ENCODE measurements at regions not wholly inside any gene's neighbourhood (a gene's known extent, or its start where the extent isn't known, plus 50 kb on each side); places are given as distances from the start of the nearest gene placed in this dataset.

DNA sequence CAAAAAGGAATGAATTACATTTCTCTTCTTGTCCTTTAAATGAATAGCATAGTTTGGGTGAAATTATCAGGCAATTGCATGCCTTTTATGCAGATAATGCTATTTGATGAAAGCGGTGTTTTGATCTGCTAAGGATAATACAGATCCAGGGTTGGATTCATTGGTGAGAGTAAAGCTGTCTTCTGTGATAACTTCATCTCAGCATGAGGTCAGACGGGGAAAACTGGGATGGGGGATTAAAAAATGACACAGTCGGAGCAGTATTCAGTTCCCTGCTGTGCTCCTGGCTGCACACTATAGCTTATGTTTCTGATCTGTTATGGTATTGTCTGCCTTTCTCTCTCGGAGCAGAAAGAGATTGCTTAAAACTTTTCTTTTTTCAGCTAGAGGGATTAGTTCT lies 105.9 kb upstream of the TENM3 start:
- ATAC-seq = no peak
- no peak for FAIRE-seq
- H3K79me2 ChIP-seq (ENCODE audit: control insufficient read depth, insufficient read depth, low read length) = no peaks in the 10 kb centered on the region
- SMC1A ChIA-PET (ENCODE audit: uncharacterized antibody, unreplicated experiment) = no interaction called here
- BruUV-seq (replicated peaks) = no TSS peak
- no peak overlapping the region for H3K4me3 ChIP-seq
- DNase-seq (ENCODE audit: low read depth, low spot score) = no peak
- no peak overlapping the region for H3K9ac ChIP-seq (ENCODE audit: control insufficient read depth, insufficient read depth, low read length)
- TF ChIP-seq IRF4 (IDR thresholded peaks at IDR 0.05; ENCODE audit: low read depth, low read length) (no peak), TARDBP (IDR thresholded peaks at IDR 0.05; ENCODE audit: borderline replicate concordance) (no peak), MTA3 (IDR thresholded peaks at IDR 0.05; ENCODE audit: borderline replicate concordance, low read length) (no peak), YBX1 (IDR thresholded peaks at IDR 0.05) (no peak)
- in situ Hi-C loops (cut with MboI) = no loop called here
- RAD21 ChIA-PET (ENCODE audit: unreplicated experiment) = no interaction called here
- intact Hi-C loops (cut with micrococcal nuclease; ENCODE audit: unreplicated experiment) = no loop called here
- no peak overlapping the region for H3K4me2 ChIP-seq (ENCODE audit: control insufficient read depth, insufficient read depth)
- no peak overlapping the region for H2AFZ ChIP-seq (ENCODE audit: control insufficient read depth, low read depth, low read length)
- H3K4me1 ChIP-seq (ENCODE audit: control insufficient read depth, insufficient read depth, low read length) = no peaks in the 10 kb centered on the region
- no peak overlapping the region for H3K27ac ChIP-seq (ENCODE audit: control insufficient read depth, insufficient read depth)
- H3K36me3 ChIP-seq (ENCODE audit: control insufficient read depth in 2 of 2, insufficient read depth in 2 of 2, low read length in 1 of 2) = no peaks in the 10 kb centered on the region
- H3K9me3 ChIP-seq (replicated peaks; ENCODE audit: control insufficient read depth, insufficient read depth, low read length) = no peaks in the 10 kb centered on the region
- POLR2A ChIA-PET = no interaction called here
- no peaks in the 10 kb centered on the region for H4K20me1 ChIP-seq (ENCODE audit: control insufficient read depth, insufficient read depth)
- 34% methylated on average over 4 of the region's 4 CpGs for WGBS (ENCODE audit: insufficient coverage, insufficient replicate concordance, low lambda C conversion rate, missing lambda C conversion rate)
- peaks cover 5 to 18% of the 10 kb centered on the region in 2 experiments; a peak in 2 of 4 replicates for H3K27me3 ChIP-seq (replicated peaks in 1 of 2; ENCODE audit: control insufficient read depth in 2 of 2, insufficient read depth in 2 of 2, low read length in 1 of 2)
- CTCF ChIA-PET = no interaction called here

DNA sequence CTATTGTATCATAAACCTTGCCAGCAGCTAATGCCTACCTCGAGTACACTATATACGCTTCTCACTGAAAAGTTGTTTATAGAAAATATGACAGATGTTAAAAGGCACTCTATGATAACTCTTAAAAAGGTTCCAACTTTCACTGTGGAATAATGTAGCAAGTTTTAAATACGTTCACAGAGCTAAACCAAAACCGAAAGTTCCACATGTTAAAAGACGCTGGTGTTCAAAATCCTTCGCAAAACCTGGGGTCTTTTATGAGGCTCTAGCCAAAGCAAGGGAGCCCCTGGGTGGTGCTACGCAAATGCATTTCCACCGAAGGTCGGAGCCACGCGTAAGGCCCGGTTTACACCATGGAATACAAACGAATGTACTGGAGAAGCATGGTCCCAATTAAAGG lies 103.7 kb upstream of the TENM3 start:
- WGBS (ENCODE audit: insufficient coverage, insufficient replicate concordance, low lambda C conversion rate, missing lambda C conversion rate) = 21% methylated on average over 13 of the region's 13 CpGs
- no TSS peak for BruUV-seq (replicated peaks)
- H4K20me1 ChIP-seq (ENCODE audit: control insufficient read depth, insufficient read depth) = no peaks in the 10 kb centered on the region
- in situ Hi-C loops (cut with MboI) = no loop called here
- CTCF ChIA-PET = interaction anchor here (0.6 kb wide), 1 partner anchor 308 kb away, joined by 5 read pairs; no protein-coding TSS in a partner anchor
- intact Hi-C loops (cut with micrococcal nuclease; ENCODE audit: unreplicated experiment) = no loop called here
- no peak overlapping the region for H3K4me3 ChIP-seq
- no peak overlapping the region for H3K27ac ChIP-seq (ENCODE audit: control insufficient read depth, insufficient read depth)
- H3K79me2 ChIP-seq (ENCODE audit: control insufficient read depth, insufficient read depth, low read length) = no peaks in the 10 kb centered on the region
- ATAC-seq (no peak; the same call in 2 of the 3 replicates), FAIRE-seq (no peak), DNase-seq (ENCODE audit: low read depth, low spot score) (no peak)
- no peak overlapping the region for H3K4me2 ChIP-seq (ENCODE audit: control insufficient read depth, insufficient read depth)
- RAD21 ChIA-PET (ENCODE audit: unreplicated experiment) = no interaction called here
- no peaks in the 10 kb centered on the region for H3K4me1 ChIP-seq (ENCODE audit: control insufficient read depth, insufficient read depth, low read length)
- SMC1A ChIA-PET (ENCODE audit: uncharacterized antibody, unreplicated experiment) = no interaction called here
- no peaks in the 10 kb centered on the region for H3K9me3 ChIP-seq (replicated peaks; ENCODE audit: control insufficient read depth, insufficient read depth, low read length)
- no peak overlapping the region for H3K9ac ChIP-seq (ENCODE audit: control insufficient read depth, insufficient read depth, low read length)
- H3K36me3 ChIP-seq (ENCODE audit: control insufficient read depth in 2 of 2, insufficient read depth in 2 of 2, low read length in 1 of 2) = no peaks in the 10 kb centered on the region
- no peak overlapping the region for H2AFZ ChIP-seq (ENCODE audit: control insufficient read depth, low read depth, low read length)
- H3K27me3 ChIP-seq (replicated peaks in 1 of 2; ENCODE audit: control insufficient read depth in 2 of 2, insufficient read depth in 2 of 2, low read length in 1 of 2) = peaks cover 9 to 18% of the 10 kb centered on the region in 2 experiments
- POLR2A ChIA-PET = no interaction called here
- TF ChIP-seq SIX5 (IDR thresholded peaks at IDR 0.05; ENCODE audit: low read depth, low read length, severe bottlenecking) = no peak
- TF ChIP-seq MXI1 (IDR thresholded peaks at IDR 0.05; ENCODE audit: low read depth, low read length) = no peak
- no peak for TF ChIP-seq FOXM1 (IDR thresholded peaks at IDR 0.05; ENCODE audit: low read depth, low read length)
- no peak for TF ChIP-seq SMAD5 (IDR thresholded peaks at IDR 0.05; ENCODE audit: low read depth)
- TF ChIP-seq, protein P1, sequence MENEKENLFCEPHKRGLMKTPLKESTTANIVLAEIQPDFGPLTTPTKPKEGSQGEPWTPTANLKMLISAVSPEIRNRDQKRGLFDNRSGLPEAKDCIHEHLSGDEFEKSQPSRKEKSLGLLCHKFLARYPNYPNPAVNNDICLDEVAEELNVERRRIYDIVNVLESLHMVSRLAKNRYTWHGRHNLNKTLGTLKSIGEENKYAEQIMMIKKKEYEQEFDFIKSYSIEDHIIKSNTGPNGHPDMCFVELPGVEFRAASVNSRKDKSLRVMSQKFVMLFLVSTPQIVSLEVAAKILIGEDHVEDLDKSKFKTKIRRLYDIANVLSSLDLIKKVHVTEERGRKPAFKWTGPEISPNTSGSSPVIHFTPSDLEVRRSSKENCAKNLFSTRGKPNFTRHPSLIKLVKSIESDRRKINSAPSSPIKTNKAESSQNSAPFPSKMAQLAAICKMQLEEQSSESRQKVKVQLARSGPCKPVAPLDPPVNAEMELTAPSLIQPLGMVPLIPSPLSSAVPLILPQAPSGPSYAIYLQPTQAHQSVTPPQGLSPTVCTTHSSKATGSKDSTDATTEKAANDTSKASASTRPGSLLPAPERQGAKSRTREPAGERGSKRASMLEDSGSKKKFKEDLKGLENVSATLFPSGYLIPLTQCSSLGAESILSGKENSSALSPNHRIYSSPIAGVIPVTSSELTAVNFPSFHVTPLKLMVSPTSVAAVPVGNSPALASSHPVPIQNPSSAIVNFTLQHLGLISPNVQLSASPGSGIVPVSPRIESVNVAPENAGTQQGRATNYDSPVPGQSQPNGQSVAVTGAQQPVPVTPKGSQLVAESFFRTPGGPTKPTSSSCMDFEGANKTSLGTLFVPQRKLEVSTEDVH (IDR thresholded peaks at IDR 0.05; ENCODE audit: low read depth, partially characterized antibody) = no peak
- no peak for TF ChIP-seq POLR2A (IDR thresholded peaks at IDR 0.05; ENCODE audit: low read depth, low read length)
- TF ChIP-seq, protein P2, sequence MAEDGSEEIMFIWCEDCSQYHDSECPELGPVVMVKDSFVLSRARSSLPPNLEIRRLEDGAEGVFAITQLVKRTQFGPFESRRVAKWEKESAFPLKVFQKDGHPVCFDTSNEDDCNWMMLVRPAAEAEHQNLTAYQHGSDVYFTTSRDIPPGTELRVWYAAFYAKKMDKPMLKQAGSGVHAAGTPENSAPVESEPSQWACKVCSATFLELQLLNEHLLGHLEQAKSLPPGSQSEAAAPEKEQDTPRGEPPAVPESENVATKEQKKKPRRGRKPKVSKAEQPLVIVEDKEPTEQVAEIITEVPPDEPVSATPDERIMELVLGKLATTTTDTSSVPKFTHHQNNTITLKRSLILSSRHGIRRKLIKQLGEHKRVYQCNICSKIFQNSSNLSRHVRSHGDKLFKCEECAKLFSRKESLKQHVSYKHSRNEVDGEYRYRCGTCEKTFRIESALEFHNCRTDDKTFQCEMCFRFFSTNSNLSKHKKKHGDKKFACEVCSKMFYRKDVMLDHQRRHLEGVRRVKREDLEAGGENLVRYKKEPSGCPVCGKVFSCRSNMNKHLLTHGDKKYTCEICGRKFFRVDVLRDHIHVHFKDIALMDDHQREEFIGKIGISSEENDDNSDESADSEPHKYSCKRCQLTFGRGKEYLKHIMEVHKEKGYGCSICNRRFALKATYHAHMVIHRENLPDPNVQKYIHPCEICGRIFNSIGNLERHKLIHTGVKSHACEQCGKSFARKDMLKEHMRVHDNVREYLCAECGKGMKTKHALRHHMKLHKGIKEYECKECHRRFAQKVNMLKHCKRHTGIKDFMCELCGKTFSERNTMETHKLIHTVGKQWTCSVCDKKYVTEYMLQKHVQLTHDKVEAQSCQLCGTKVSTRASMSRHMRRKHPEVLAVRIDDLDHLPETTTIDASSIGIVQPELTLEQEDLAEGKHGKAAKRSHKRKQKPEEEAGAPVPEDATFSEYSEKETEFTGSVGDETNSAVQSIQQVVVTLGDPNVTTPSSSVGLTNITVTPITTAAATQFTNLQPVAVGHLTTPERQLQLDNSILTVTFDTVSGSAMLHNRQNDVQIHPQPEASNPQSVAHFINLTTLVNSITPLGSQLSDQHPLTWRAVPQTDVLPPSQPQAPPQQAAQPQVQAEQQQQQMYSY (CRISPR knock-in tag; IDR thresholded peaks at IDR 0.05) = no peak
- no peak for TF ChIP-seq HCFC1 (IDR thresholded peaks at IDR 0.05; ENCODE audit: low read length)
- no peak for TF ChIP-seq RCOR1 (conservative IDR thresholded peaks at IDR 0.05; ENCODE audit: low read depth, low read length)

Measured in GM12878 (cell line).